ENCODE measurements at regions not wholly inside any gene's neighbourhood (a gene's known extent, or its start where the extent isn't known, plus 50 kb on each side); places are given as distances from the start of the nearest gene placed in this dataset.
"Not testable (repeated sequence)": the region's sequence is repeated elsewhere in the genome, so short reads cannot be mapped to it uniquely, and the experiment has no call there.

GRCh38 chr2:128610496-128610895 is 291.8 kb upstream of the HS6ST1 start:
- no peak overlapping the region for H3K4me3 ChIP-seq (replicated peaks in 1 of 3)
- no peaks in the 10 kb centered on the region for H3K27me3 ChIP-seq
- no peaks in the 10 kb centered on the region for H3K9me3 ChIP-seq
- H3K4me1 ChIP-seq, result peaks cover 5 to 21% of the 10 kb centered on the region in 2 donors
- intact Hi-C loops (cut with DNase I), result no loop called here
- no peaks in the 10 kb centered on the region for H3K36me3 ChIP-seq
- 93 to 94% methylated on average over 9 of the region's 9 CpGs for WGBS, 2 donors
- no peak for DNase-seq
- TF ChIP-seq CTCF (IDR thresholded peaks at IDR 0.05) (no peak), POLR2A (IDR thresholded peaks at IDR 0.05) (no peak)
- H3K27ac ChIP-seq, result no peak overlapping the region

GRCh38 chr2:128611421-128612320 is 293.0 kb upstream of the HS6ST1 start:
- Histone ChIP-seq H3K27ac (no peak overlapping the region), H3K9me3 (no peaks in the 10 kb centered on the region), H3K4me1 (peaks cover 5 to 21% of the 10 kb centered on the region in 2 donors), H3K4me3 (replicated peaks in 1 of 3) (no peak overlapping the region), H3K27me3 (no peaks in the 10 kb centered on the region), H3K36me3 (no peaks in the 10 kb centered on the region)
- 85 to 87% methylated on average over 7 to 8 of the region's 8 CpGs for WGBS, 2 donors
- no peak for DNase-seq
- intact Hi-C loops (cut with DNase I), result no loop called here
- no peak for TF ChIP-seq CTCF (IDR thresholded peaks at IDR 0.05)
- no peak for TF ChIP-seq POLR2A (IDR thresholded peaks at IDR 0.05)

GRCh38 chr2:128612628-128613027 is 294.0 kb upstream of the HS6ST1 start:
- 92 to 96% methylated on average over 3 of the region's 3 CpGs for WGBS, 2 donors

GRCh38 chr2:128613351-128613750 is 294.7 kb upstream of the HS6ST1 start:
- H3K4me3 ChIP-seq (replicated peaks in 1 of 3), result no peak overlapping the region
- H3K36me3 ChIP-seq, result no peaks in the 10 kb centered on the region
- 90 to 91% methylated on average over 7 of the region's 7 CpGs for WGBS, 2 donors
- H3K4me1 ChIP-seq, result peaks cover 0 to 7% of the 10 kb centered on the region in 2 donors
- DNase-seq, result no peak
- intact Hi-C loops (cut with DNase I), result no loop called here
- no peaks in the 10 kb centered on the region for H3K9me3 ChIP-seq
- no peak overlapping the region for H3K27ac ChIP-seq
- TF ChIP-seq CTCF (IDR thresholded peaks at IDR 0.05) (no peak), POLR2A (IDR thresholded peaks at IDR 0.05) (no peak)
- no peaks in the 10 kb centered on the region for H3K27me3 ChIP-seq

More at GRCh38 chr2:128612628-128613027, 294.0 kb upstream of the HS6ST1 start:
- H3K9me3 ChIP-seq, result no peaks in the 10 kb centered on the region
- intact Hi-C loops (cut with DNase I), result no loop called here
- H3K4me1 ChIP-seq, result peaks cover 2 to 12% of the 10 kb centered on the region in 2 donors
- H3K4me3 ChIP-seq (replicated peaks in 1 of 3), result no peak overlapping the region
- no peak for TF ChIP-seq CTCF (IDR thresholded peaks at IDR 0.05)
- no peak for TF ChIP-seq POLR2A (IDR thresholded peaks at IDR 0.05)
- H3K27me3 ChIP-seq, result no peaks in the 10 kb centered on the region
- no peak for DNase-seq
- H3K36me3 ChIP-seq, result no peaks in the 10 kb centered on the region
- H3K27ac ChIP-seq, result no peak overlapping the region

- H3K36me3 ChIP-seq, result no peaks in the 10 kb centered on the region
- DNase-seq, result no peak
- 98 to 100% methylated on average over 4 of the region's 4 CpGs for WGBS, 2 donors
- intact Hi-C loops (cut with DNase I), result no loop called here
- H3K4me1 ChIP-seq, result peaks cover 0 to 1% of the 10 kb centered on the region in 2 donors
- H3K9me3 ChIP-seq, result no peaks in the 10 kb centered on the region
- no peak overlapping the region for H3K4me3 ChIP-seq (replicated peaks in 1 of 3)
- TF ChIP-seq CTCF (IDR thresholded peaks at IDR 0.05) (no peak), POLR2A (IDR thresholded peaks at IDR 0.05) (no peak)
- H3K27ac ChIP-seq, result no peak overlapping the region
- H3K27me3 ChIP-seq, result no peaks in the 10 kb centered on the region
Observed at GRCh38 chr2:128613876-128614275, 295.2 kb upstream of the HS6ST1 start.

- DNase-seq; H3K4me3 ChIP-seq (replicated peaks in 1 of 3); intact Hi-C loops (cut with DNase I); H3K9me3 ChIP-seq; H3K27ac ChIP-seq; H3K27me3 ChIP-seq; H3K4me1 ChIP-seq; H3K36me3 ChIP-seq: not testable (repeated sequence)
- WGBS, 2 donors, result 93 to 95% methylated on average over 6 of the region's 6 CpGs
Observed at GRCh38 chr2:128614907-128615306, 296.2 kb upstream of the HS6ST1 start.

All from thyroid gland (tissue), 4 donors.